ENCODE measurements at regions not wholly inside any gene's neighbourhood (a gene's known extent, or its start where the extent isn't known, plus 50 kb on each side); places are given as distances from the start of the nearest gene placed in this dataset.

DNA sequence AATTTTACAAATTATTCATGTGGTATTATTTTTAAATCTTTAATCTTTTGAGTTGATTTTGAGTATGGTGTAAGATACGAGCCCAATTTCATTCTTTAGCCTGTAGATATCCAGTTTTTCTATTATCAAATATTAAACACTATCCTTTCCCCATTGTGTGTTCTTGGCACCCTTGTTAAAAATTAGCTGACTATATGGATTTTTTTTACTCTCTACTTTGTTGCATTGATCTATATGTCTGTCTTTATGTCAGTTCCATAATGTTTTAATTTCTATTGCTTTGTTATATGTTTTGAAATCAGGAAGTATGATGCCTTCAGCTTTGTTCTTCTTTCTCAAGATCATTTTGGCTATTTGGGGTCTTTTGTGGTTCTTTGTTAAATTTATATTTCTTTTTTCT is 80.9 kb upstream of the ZNF804A start:
- no peak overlapping the region for H2AFZ ChIP-seq (ENCODE audit: low read depth, low read length)
- no peaks in the 10 kb centered on the region for H3K79me2 ChIP-seq (ENCODE audit: control insufficient read depth, insufficient read depth, low read length)
- no peak overlapping the region for H3K4me2 ChIP-seq (ENCODE audit: insufficient read depth, low read length)
- DNase-seq (ENCODE audit: low read depth, low spot score): no peak
- H3K36me3 ChIP-seq (ENCODE audit: control insufficient read depth in 2 of 2, extremely low read depth in 1 of 2, insufficient read depth in 2 of 2, low read length in 2 of 2): no peaks in the 10 kb centered on the region
- ChIA-PET POLR2A (no interaction called here), CTCF (interaction anchor here (0.6 kb wide), 1 partner anchor 625 kb away, joined by 3 read pairs; no protein-coding TSS in a partner anchor)
- intact Hi-C loops (cut with micrococcal nuclease): no loop called here
- dilution Hi-C loops (cut with MboI; ENCODE audit: extremely low pct_ligation_motif_present, low sequenced_read_pairs): no loop called here
- no peak overlapping the region for H3K9ac ChIP-seq (replicated peaks; ENCODE audit: extremely low read depth, insufficient read depth, low read length)
- no peak for FAIRE-seq
- H3K27me3 ChIP-seq (ENCODE audit: control insufficient read depth in 2 of 2, insufficient read depth in 2 of 2, low read length in 2 of 2): no peaks in the 10 kb centered on the region
- no peaks in the 10 kb centered on the region for H3K9me1 ChIP-seq (replicated peaks; ENCODE audit: control insufficient read depth, extremely low read depth, insufficient read depth, low read length)
- no peaks in the 10 kb centered on the region for H4K20me1 ChIP-seq (replicated peaks; ENCODE audit: control insufficient read depth, extremely low read depth, insufficient read depth, low read length)
- no TSS peak for BruUV-seq (replicated peaks)
- H3K4me3 ChIP-seq (replicated peaks in 1 of 3; ENCODE audit: insufficient read depth in 1 of 3, low read depth in 1 of 3, low read length in 3 of 3): no peak overlapping the region
- no peaks in the 10 kb centered on the region for H3K4me1 ChIP-seq (ENCODE audit: control insufficient read depth, extremely low read depth, insufficient read depth, low read length)
- TF ChIP-seq, protein P1, sequence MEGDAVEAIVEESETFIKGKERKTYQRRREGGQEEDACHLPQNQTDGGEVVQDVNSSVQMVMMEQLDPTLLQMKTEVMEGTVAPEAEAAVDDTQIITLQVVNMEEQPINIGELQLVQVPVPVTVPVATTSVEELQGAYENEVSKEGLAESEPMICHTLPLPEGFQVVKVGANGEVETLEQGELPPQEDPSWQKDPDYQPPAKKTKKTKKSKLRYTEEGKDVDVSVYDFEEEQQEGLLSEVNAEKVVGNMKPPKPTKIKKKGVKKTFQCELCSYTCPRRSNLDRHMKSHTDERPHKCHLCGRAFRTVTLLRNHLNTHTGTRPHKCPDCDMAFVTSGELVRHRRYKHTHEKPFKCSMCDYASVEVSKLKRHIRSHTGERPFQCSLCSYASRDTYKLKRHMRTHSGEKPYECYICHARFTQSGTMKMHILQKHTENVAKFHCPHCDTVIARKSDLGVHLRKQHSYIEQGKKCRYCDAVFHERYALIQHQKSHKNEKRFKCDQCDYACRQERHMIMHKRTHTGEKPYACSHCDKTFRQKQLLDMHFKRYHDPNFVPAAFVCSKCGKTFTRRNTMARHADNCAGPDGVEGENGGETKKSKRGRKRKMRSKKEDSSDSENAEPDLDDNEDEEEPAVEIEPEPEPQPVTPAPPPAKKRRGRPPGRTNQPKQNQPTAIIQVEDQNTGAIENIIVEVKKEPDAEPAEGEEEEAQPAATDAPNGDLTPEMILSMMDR (IDR thresholded peaks at IDR 0.05; ENCODE audit: extremely low read depth in 1 of 2, insufficient read depth in 1 of 2, low read depth in 1 of 2, low read length in 2 of 2): no peak
- TF ChIP-seq GATA2 (IDR thresholded peaks at IDR 0.05; ENCODE audit: insufficient read depth, insufficient read length, low read depth, low read length) (no peak), JUN (IDR thresholded peaks at IDR 0.05; ENCODE audit: borderline replicate concordance, insufficient read depth, insufficient read length, low read depth) (no peak), EZH2 (IDR thresholded peaks at IDR 0.05; ENCODE audit: borderline replicate concordance, low read depth, low read length, severe bottlenecking) (no peak)
- no peaks in the 10 kb centered on the region for H3K9me3 ChIP-seq (replicated peaks; ENCODE audit: control insufficient read depth, insufficient read depth, low read length)
- H3K27ac ChIP-seq (ENCODE audit: insufficient read depth, low read depth, low read length): no peak overlapping the region

DNA sequence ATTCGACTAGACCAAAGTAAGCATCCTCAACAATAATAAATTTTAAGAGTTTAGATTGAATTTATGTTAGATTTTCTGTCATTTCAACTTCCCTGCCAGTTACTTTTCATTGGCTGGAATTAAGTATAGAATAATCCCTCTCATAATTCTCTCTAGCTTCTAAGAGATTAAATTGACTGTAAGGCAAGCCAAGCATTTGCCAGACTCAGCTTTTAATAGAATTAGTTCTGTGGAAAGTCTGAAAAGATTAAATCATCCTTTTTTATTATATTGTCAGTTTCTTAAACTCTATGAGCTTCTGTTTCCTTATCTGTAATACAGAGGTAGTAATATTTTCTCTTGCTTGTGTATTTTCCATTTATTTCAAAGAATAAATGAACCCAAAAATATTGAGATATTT is 77.9 kb upstream of the ZNF804A start:
- Histone ChIP-seq H3K9ac (replicated peaks; ENCODE audit: extremely low read depth, insufficient read depth, low read length) (no peak overlapping the region), H2AFZ (ENCODE audit: low read depth, low read length) (no peak overlapping the region), H4K20me1 (replicated peaks; ENCODE audit: control insufficient read depth, extremely low read depth, insufficient read depth, low read length) (no peaks in the 10 kb centered on the region), H3K4me1 (ENCODE audit: control insufficient read depth, extremely low read depth, insufficient read depth, low read length) (no peaks in the 10 kb centered on the region), H3K36me3 (ENCODE audit: control insufficient read depth in 2 of 2, extremely low read depth in 1 of 2, insufficient read depth in 2 of 2, low read length in 2 of 2) (no peaks in the 10 kb centered on the region), H3K4me2 (ENCODE audit: insufficient read depth, low read length) (no peak overlapping the region), H3K27ac (ENCODE audit: insufficient read depth, low read depth, low read length) (no peak overlapping the region), H3K9me3 (replicated peaks; ENCODE audit: control insufficient read depth, insufficient read depth, low read length) (no peaks in the 10 kb centered on the region), H3K79me2 (ENCODE audit: control insufficient read depth, insufficient read depth, low read length) (no peaks in the 10 kb centered on the region), H3K9me1 (replicated peaks; ENCODE audit: control insufficient read depth, extremely low read depth, insufficient read depth, low read length) (no peaks in the 10 kb centered on the region), H3K27me3 (ENCODE audit: control insufficient read depth in 2 of 2, insufficient read depth in 2 of 2, low read length in 2 of 2) (no peaks in the 10 kb centered on the region), H3K4me3 (replicated peaks in 1 of 3; ENCODE audit: insufficient read depth in 1 of 3, low read depth in 1 of 3, low read length in 3 of 3) (no peak overlapping the region)
- POLR2A ChIA-PET: no interaction called here
- dilution Hi-C loops (cut with MboI; ENCODE audit: extremely low pct_ligation_motif_present, low sequenced_read_pairs): no loop called here
- FAIRE-seq: no peak
- intact Hi-C loops (cut with micrococcal nuclease): no loop called here
- CTCF ChIA-PET: no interaction called here
- no TSS peak for BruUV-seq (replicated peaks)
- TF ChIP-seq, protein P2, sequence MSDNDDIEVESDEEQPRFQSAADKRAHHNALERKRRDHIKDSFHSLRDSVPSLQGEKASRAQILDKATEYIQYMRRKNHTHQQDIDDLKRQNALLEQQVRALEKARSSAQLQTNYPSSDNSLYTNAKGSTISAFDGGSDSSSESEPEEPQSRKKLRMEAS (IDR thresholded peaks at IDR 0.05; ENCODE audit: insufficient read depth, insufficient read length): no peak
- TF ChIP-seq, protein P1 (IDR thresholded peaks at IDR 0.05; ENCODE audit: extremely low read depth in 1 of 2, insufficient read depth in 1 of 2, low read depth in 1 of 2, low read length in 2 of 2): no peak
- no peak for TF ChIP-seq GATA2 (IDR thresholded peaks at IDR 0.05; ENCODE audit: insufficient read depth, insufficient read length, low read depth, low read length)
- TF ChIP-seq POLR2A (IDR thresholded peaks at IDR 0.05; ENCODE audit: low read depth, low read length): no peak
- no peak for TF ChIP-seq MYC (IDR thresholded peaks at IDR 0.05; ENCODE audit: low read depth, low read length)
- TF ChIP-seq EZH2 (IDR thresholded peaks at IDR 0.05; ENCODE audit: borderline replicate concordance, low read depth, low read length, severe bottlenecking): no peak
- TF ChIP-seq POLR2AphosphoS5 (IDR thresholded peaks at IDR 0.05; ENCODE audit: insufficient read depth, low read depth, low read length): no peak
- TF ChIP-seq FOS (IDR thresholded peaks at IDR 0.05; ENCODE audit: borderline replicate concordance, insufficient read depth, low read length): no peak
- TF ChIP-seq JUN (IDR thresholded peaks at IDR 0.05; ENCODE audit: borderline replicate concordance, insufficient read depth, insufficient read length, low read depth): no peak
- no peak for DNase-seq (ENCODE audit: low read depth, low spot score)

Measured in endothelial cell of umbilical vein (primary cell).